Lung (tissue), 11 donors: ENCODE measurements at regions not wholly inside any gene's neighbourhood (a gene's known extent, or its start where the extent isn't known, plus 50 kb on each side); places are given as distances from the start of the nearest gene placed in this dataset.

ENCODE experiments used
- ATAC-seq: fragments of 200-7000 bp; cut with Tn5 transposase; one replicate; pipeline ENCODE4 v1.9.1; 2020; ENCODE audit warnings: moderate number of reproducible peaks; ENCODE audit not compliant: insufficient read depth, low FRiP score
- DNase-seq, 3 donors: peaks; one replicate each; pipeline ENCODE4 v3.0.0-alpha.2; 2013 to 2017
- H3K27ac ChIP-seq, 2 donors: one replicate each; pipeline ENCODE4 v1.5.1; 2013; ENCODE audit warnings: mild to moderate bottlenecking in 2 of 2, moderate library complexity in 2 of 2, control low read depth in 1 of 2, inconsistent platforms in 1 of 2, low read depth in 1 of 2, low read length in 1 of 2
- H3K27me3 ChIP-seq, 3 donors: one replicate each; pipeline ENCODE4 v1.5.1; 2013; ENCODE audit warnings: low read length in 2 of 3; ENCODE audit not compliant: control insufficient read depth in 3 of 3, insufficient read depth in 3 of 3
- H3K36me3 ChIP-seq, 4 donors: one replicate each; pipeline ENCODE4 v1.5.1; 2013; ENCODE audit warnings: low read length in 4 of 4, mild to moderate bottlenecking in 1 of 4, moderate library complexity in 1 of 4; ENCODE audit not compliant: control insufficient read depth in 4 of 4, insufficient read depth in 4 of 4
- H3K4me1 ChIP-seq, 5 donors: one replicate each; pipeline ENCODE4 v1.5.1; 2013; ENCODE audit warnings: low read length in 5 of 5, mild to moderate bottlenecking in 2 of 5, moderate library complexity in 1 of 5; ENCODE audit not compliant: control insufficient read depth in 5 of 5, insufficient read depth in 5 of 5
- H3K4me3 ChIP-seq: one replicate; pipeline ENCODE4 v1.5.1; 2013; ENCODE audit warnings: mild to moderate bottlenecking, control low read depth, moderate library complexity
- H3K9ac ChIP-seq, 2 donors: one replicate each; pipeline ENCODE4 v1.5.1; 2013; ENCODE audit warnings: low read length in 2 of 2, control low read depth in 1 of 2; ENCODE audit not compliant: insufficient read depth in 1 of 2
- H3K9me3 ChIP-seq, 4 donors: one replicate each; pipeline ENCODE4 v1.5.1; 2013; ENCODE audit warnings: low read length in 3 of 4, mild to moderate bottlenecking in 1 of 4, moderate library complexity in 1 of 4; ENCODE audit not compliant: control insufficient read depth in 4 of 4, insufficient read depth in 3 of 4
- WGBS, 2 donors: extraction: QIAGEN DNeasy Blood & Tissue Kit; methylation state at CpG; one replicate each; pipeline ENCODE4 v1.1.7; 2013; 5-methylcytosine and 5-hydroxymethylcytosine counted together
- TF ChIP-seq, protein P1 (sequence below): IDR thresholded peaks from 2 replicates; pipeline ENCODE4 v1.5.1; 2012; ENCODE audit warnings: mild to moderate bottlenecking; ENCODE audit errors: control extremely low read depth, extremely low read depth
- donor health status: control.
- donor health status: control.
- donor health status: Bipolar disorder and iron deficiency.
- donor health status: healthy.
- donor health status: DM: yes; HTN: yes; CAD: no.

DNA sequence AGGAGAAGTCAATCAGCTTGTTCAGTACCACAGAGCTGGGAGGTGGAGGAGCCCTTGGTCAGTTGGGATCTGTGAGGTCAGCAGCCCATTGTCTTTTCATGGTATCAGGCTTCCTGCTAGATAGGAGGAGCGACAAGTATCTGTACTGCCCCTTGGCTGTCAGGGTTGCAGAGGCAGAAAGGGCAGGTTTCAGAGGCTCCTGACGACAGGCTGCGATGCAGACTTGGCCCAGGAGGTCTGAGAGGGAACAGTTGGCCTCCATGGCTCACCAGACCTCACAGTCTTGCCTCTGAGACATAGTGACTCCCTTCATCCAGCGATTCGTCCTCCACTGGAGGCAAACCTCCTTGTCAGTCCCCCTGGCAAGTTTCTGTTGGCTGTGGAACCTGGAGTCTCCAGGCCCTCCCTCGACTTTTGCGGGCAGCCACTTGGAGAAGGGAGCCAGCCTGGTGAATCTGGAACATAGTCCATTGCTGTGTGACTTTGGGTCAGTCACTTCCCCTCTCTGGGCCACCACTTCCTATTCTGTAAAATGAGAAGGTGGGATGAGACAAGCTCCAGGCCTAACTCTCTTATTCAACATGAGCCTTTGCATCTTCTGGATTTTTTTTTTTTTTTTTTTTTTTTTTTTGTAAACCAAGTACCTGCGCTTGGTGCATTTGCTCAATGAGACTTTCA lies 177.9 kb upstream of the TLE3 start:
- H3K27me3 ChIP-seq = no peaks in the 10 kb centered on the region
- peaks cover 0 to 10% (median 0%) of the 10 kb centered on the region in 5 donors for H3K4me1 ChIP-seq
- DNase-seq (no peak), ATAC-seq (no peak)
- TF ChIP-seq, protein P1, sequence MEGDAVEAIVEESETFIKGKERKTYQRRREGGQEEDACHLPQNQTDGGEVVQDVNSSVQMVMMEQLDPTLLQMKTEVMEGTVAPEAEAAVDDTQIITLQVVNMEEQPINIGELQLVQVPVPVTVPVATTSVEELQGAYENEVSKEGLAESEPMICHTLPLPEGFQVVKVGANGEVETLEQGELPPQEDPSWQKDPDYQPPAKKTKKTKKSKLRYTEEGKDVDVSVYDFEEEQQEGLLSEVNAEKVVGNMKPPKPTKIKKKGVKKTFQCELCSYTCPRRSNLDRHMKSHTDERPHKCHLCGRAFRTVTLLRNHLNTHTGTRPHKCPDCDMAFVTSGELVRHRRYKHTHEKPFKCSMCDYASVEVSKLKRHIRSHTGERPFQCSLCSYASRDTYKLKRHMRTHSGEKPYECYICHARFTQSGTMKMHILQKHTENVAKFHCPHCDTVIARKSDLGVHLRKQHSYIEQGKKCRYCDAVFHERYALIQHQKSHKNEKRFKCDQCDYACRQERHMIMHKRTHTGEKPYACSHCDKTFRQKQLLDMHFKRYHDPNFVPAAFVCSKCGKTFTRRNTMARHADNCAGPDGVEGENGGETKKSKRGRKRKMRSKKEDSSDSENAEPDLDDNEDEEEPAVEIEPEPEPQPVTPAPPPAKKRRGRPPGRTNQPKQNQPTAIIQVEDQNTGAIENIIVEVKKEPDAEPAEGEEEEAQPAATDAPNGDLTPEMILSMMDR = no peak
- no peak overlapping the region for H3K27ac ChIP-seq
- no peak overlapping the region for H3K4me3 ChIP-seq
- no peaks in the 10 kb centered on the region for H3K9me3 ChIP-seq
- H3K36me3 ChIP-seq = no peaks in the 10 kb centered on the region
- whole genome bisulfite sequencing, 2 donors = 89 to 94% methylated on average over 8 of the region's 8 CpGs
- no peak overlapping the region for H3K9ac ChIP-seq

DNA sequence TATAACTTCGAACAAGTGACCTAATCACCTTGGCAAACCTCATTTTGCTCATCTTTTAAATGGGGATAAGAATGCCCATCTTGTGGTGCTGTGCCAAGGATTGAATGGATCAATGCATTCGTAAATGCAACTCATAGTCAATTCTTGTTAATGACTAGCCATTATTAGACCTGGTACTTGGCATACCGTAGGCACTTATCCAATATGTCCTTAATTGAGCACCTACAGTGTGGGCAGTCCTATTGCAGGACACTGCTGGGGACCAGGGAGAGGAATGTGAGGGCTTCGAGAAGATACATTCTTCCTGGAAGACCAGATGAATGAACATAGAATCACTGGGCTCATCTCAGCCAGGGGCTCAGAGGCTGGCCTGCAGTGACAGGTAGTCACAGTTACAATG lies 177.2 kb upstream of the TLE3 start:
- H3K27ac ChIP-seq = no peak overlapping the region
- TF ChIP-seq, protein P1 = no peak
- DNase-seq (no peak), ATAC-seq (no peak)
- H3K27me3 ChIP-seq = no peaks in the 10 kb centered on the region
- WGBS, 2 donors = 82 to 96% methylated on average over 4 of the region's 4 CpGs
- H3K9ac ChIP-seq = no peak overlapping the region
- H3K4me1 ChIP-seq = peaks cover 0 to 14% (median 0%) of the 10 kb centered on the region in 5 donors
- no peaks in the 10 kb centered on the region for H3K36me3 ChIP-seq
- no peak overlapping the region for H3K4me3 ChIP-seq
- H3K9me3 ChIP-seq = no peaks in the 10 kb centered on the region

DNA sequence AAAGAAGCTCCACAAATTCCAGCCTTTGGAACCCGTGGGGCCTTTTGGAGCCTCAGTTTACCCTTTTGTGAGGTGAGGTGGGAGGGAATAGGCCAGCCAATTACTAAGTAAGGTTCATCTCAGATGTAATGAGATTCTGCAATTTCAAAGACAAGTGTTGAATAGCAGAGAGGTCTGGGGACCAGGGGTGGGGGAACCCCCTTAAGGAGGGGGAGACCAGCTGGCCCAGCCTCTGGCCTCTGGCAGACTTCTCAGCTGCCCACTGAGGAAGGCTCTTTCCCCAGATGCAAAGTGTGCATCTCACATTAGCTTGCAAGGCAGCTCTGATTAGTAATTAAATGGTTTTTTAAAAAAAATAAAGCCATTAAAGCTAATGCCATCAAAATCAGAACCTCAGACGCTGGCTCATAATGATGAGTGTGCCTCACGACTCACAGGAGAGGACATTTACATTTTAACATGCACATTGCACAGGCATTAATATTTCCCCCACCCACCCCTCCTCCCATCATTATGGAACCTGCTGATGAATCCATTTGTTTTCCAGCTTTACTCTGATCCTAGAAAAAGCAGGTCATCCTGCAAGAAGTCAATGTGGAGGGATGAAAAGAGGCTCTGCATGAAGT lies 176.7 kb upstream of the TLE3 start:
- WGBS, 2 donors = 88% methylated on average over 3 of the region's 3 CpGs
- ATAC-seq = no peak
- Histone ChIP-seq H3K4me3 (no peak overlapping the region), H3K4me1 (peaks cover 0 to 20% (median 0%) of the 10 kb centered on the region in 5 donors), H3K36me3 (no peaks in the 10 kb centered on the region), H3K27ac (no peak overlapping the region), H3K9me3 (no peaks in the 10 kb centered on the region), H3K27me3 (no peaks in the 10 kb centered on the region), H3K9ac (no peak overlapping the region)
- DNase-seq = no peak
- TF ChIP-seq, protein P1 = no peak
